ENCODE measurements at regions not wholly inside any gene's neighbourhood (a gene's known extent, or its start where the extent isn't known, plus 50 kb on each side); places are given as distances from the start of the nearest gene placed in this dataset.
"Not testable (repeated sequence)": the region's sequence is repeated elsewhere in the genome, so short reads cannot be mapped to it uniquely, and the experiment has no call there.

GRCh38 chr20:11995805-11996567 lies 78.3 kb downstream of the BTBD3 start:
- no peaks in the 10 kb centered on the region for H3K27me3 ChIP-seq (ENCODE audit: insufficient read depth, low read length)
- H2AFZ ChIP-seq (ENCODE audit: low read length) = no peak overlapping the region
- TF ChIP-seq CTCF (IDR thresholded peaks at IDR 0.05; ENCODE audit: low read length) (no peak), EZH2 (IDR thresholded peaks at IDR 0.05; ENCODE audit: borderline replicate concordance, low read length) (no peak)
- no peak overlapping the region for H3K4me3 ChIP-seq (ENCODE audit: low read depth, low read length, poor library complexity, severe bottlenecking)
- H3K4me1 ChIP-seq (ENCODE audit: insufficient read depth, low read length, severe bottlenecking) = no peaks in the 10 kb centered on the region
- no peak overlapping the region for H3K9ac ChIP-seq (ENCODE audit: low read length)
- H3K4me2 ChIP-seq (ENCODE audit: low read length) = no peak overlapping the region
- no peak overlapping the region for H3K27ac ChIP-seq (ENCODE audit: low read depth, low read length, poor library complexity, severe bottlenecking)
- no peaks in the 10 kb centered on the region for H3K36me3 ChIP-seq (ENCODE audit: insufficient read depth, low read length)
- H3K9me2 ChIP-seq (ENCODE audit: low read depth, low read length) = no peaks in the 10 kb centered on the region
- H3K9me3 ChIP-seq (ENCODE audit: low read length) = no peaks in the 10 kb centered on the region
- no peaks in the 10 kb centered on the region for H4K20me1 ChIP-seq (ENCODE audit: insufficient read depth, low read length)
- H3F3A ChIP-seq (ENCODE audit: insufficient read depth, low read length) = no peaks in the 10 kb centered on the region
- H3K79me2 ChIP-seq (ENCODE audit: insufficient read depth, low read length) = no peaks in the 10 kb centered on the region

GRCh38 chr20:12004776-12005175 lies 87.1 kb downstream of the BTBD3 start:
- H4K20me1 ChIP-seq (ENCODE audit: insufficient read depth, low read length); H3K9me2 ChIP-seq (ENCODE audit: low read depth, low read length); H3K4me1 ChIP-seq (ENCODE audit: insufficient read depth, low read length, severe bottlenecking): not testable (repeated sequence)

DNA sequence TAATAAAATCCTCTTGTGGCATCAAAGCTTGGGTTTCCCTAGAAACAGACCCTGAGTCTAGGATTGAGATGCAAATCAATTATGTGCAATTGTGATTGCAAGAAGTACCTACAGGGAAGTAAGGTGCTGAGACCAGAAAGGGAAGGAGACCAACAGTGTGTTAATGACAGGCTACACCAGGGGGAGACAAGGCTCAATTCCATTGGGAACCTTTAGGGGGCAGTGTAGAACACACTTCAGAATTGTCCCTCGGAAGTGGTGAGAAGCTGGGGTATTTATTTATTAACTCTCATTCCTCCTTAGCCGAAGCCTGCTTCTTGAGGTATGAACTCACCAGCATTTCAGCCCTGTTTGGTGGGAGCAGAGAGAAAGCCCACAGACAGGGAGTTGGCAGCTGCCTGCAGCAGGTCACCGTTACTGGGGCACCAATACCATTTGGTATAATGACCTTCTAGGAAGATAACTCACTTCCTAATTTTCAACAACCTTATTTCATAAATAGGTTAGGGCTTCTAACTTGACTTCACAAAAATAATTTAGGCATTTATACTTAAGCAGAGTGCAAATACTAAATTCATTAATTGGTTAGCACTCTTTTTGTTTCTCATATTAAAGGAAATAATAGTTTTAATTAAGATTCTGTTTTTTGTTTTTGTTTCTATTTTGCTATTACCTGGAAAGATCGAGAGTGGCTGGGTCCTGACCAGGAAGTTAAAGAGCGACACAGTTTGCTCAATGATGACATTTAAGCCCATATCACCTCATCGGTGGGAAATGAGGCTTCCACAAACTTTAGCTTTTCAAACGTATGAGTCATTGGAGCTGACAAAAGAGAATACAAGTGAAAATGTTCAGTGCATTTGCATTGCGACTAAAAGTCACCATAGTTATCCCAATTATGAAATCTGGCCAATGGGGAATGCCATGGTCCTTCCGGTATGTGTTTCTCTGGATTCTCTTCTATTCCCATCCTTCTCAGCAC lies 94.8 kb downstream of the BTBD3 start:
- Histone ChIP-seq H3K4me2 (ENCODE audit: low read length) (no peak overlapping the region), H3K4me3 (ENCODE audit: low read depth, low read length, poor library complexity, severe bottlenecking) (no peak overlapping the region), H3K79me2 (ENCODE audit: insufficient read depth, low read length) (no peaks in the 10 kb centered on the region), H4K20me1 (ENCODE audit: insufficient read depth, low read length) (no peaks in the 10 kb centered on the region), H3K36me3 (ENCODE audit: insufficient read depth, low read length) (no peaks in the 10 kb centered on the region), H3K9ac (ENCODE audit: low read length) (no peak overlapping the region), H3K4me1 (ENCODE audit: insufficient read depth, low read length, severe bottlenecking) (no peaks in the 10 kb centered on the region), H3K27me3 (ENCODE audit: insufficient read depth, low read length) (no peaks in the 10 kb centered on the region), H3K27ac (ENCODE audit: low read depth, low read length, poor library complexity, severe bottlenecking) (no peak overlapping the region), H3F3A (ENCODE audit: insufficient read depth, low read length) (no peaks in the 10 kb centered on the region), H2AFZ (ENCODE audit: low read length) (no peak overlapping the region), H3K9me2 (ENCODE audit: low read depth, low read length) (no peaks in the 10 kb centered on the region), H3K9me3 (ENCODE audit: low read length) (no peaks in the 10 kb centered on the region)
- TF ChIP-seq EZH2 (IDR thresholded peaks at IDR 0.05; ENCODE audit: borderline replicate concordance, low read length) = no peak
- TF ChIP-seq CTCF (IDR thresholded peaks at IDR 0.05; ENCODE audit: low read length) = peak; percentile 96

More at GRCh38 chr20:12004776-12005175, 87.1 kb downstream of the BTBD3 start:
- H3K36me3 ChIP-seq (ENCODE audit: insufficient read depth, low read length); H3K9me3 ChIP-seq (ENCODE audit: low read length); H3K79me2 ChIP-seq (ENCODE audit: insufficient read depth, low read length); H3K4me2 ChIP-seq (ENCODE audit: low read length); H3K4me3 ChIP-seq (ENCODE audit: low read depth, low read length, poor library complexity, severe bottlenecking); H3K9ac ChIP-seq (ENCODE audit: low read length); H3F3A ChIP-seq (ENCODE audit: insufficient read depth, low read length); H3K27me3 ChIP-seq (ENCODE audit: insufficient read depth, low read length); H2AFZ ChIP-seq (ENCODE audit: low read length); H3K27ac ChIP-seq (ENCODE audit: low read depth, low read length, poor library complexity, severe bottlenecking): not testable (repeated sequence)
